ENCODE measurements at regions not wholly inside any gene's neighbourhood (a gene's known extent, or its start where the extent isn't known, plus 50 kb on each side); places are given as distances from the start of the nearest gene placed in this dataset.

DNA sequence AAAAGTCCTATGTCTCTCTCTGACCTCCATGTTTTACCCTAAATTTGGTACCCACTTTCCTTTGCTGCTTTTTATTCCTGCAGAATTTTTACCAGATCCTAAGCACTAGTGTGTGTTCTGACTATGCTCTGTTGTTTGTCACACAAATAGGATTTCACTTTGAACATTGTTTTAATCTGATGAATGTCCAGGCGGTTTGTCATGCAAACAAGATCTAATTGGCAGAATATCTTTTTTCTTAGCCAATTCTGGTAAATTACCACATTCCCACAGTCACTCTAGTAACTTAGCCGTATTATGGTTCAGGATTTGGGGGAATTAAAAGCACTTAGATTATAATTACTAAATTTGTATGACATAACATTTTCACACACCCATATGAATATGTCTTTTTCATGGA, 557.2 kb upstream of the BOD1L1 start (continued):
- TF ChIP-seq, protein P1, sequence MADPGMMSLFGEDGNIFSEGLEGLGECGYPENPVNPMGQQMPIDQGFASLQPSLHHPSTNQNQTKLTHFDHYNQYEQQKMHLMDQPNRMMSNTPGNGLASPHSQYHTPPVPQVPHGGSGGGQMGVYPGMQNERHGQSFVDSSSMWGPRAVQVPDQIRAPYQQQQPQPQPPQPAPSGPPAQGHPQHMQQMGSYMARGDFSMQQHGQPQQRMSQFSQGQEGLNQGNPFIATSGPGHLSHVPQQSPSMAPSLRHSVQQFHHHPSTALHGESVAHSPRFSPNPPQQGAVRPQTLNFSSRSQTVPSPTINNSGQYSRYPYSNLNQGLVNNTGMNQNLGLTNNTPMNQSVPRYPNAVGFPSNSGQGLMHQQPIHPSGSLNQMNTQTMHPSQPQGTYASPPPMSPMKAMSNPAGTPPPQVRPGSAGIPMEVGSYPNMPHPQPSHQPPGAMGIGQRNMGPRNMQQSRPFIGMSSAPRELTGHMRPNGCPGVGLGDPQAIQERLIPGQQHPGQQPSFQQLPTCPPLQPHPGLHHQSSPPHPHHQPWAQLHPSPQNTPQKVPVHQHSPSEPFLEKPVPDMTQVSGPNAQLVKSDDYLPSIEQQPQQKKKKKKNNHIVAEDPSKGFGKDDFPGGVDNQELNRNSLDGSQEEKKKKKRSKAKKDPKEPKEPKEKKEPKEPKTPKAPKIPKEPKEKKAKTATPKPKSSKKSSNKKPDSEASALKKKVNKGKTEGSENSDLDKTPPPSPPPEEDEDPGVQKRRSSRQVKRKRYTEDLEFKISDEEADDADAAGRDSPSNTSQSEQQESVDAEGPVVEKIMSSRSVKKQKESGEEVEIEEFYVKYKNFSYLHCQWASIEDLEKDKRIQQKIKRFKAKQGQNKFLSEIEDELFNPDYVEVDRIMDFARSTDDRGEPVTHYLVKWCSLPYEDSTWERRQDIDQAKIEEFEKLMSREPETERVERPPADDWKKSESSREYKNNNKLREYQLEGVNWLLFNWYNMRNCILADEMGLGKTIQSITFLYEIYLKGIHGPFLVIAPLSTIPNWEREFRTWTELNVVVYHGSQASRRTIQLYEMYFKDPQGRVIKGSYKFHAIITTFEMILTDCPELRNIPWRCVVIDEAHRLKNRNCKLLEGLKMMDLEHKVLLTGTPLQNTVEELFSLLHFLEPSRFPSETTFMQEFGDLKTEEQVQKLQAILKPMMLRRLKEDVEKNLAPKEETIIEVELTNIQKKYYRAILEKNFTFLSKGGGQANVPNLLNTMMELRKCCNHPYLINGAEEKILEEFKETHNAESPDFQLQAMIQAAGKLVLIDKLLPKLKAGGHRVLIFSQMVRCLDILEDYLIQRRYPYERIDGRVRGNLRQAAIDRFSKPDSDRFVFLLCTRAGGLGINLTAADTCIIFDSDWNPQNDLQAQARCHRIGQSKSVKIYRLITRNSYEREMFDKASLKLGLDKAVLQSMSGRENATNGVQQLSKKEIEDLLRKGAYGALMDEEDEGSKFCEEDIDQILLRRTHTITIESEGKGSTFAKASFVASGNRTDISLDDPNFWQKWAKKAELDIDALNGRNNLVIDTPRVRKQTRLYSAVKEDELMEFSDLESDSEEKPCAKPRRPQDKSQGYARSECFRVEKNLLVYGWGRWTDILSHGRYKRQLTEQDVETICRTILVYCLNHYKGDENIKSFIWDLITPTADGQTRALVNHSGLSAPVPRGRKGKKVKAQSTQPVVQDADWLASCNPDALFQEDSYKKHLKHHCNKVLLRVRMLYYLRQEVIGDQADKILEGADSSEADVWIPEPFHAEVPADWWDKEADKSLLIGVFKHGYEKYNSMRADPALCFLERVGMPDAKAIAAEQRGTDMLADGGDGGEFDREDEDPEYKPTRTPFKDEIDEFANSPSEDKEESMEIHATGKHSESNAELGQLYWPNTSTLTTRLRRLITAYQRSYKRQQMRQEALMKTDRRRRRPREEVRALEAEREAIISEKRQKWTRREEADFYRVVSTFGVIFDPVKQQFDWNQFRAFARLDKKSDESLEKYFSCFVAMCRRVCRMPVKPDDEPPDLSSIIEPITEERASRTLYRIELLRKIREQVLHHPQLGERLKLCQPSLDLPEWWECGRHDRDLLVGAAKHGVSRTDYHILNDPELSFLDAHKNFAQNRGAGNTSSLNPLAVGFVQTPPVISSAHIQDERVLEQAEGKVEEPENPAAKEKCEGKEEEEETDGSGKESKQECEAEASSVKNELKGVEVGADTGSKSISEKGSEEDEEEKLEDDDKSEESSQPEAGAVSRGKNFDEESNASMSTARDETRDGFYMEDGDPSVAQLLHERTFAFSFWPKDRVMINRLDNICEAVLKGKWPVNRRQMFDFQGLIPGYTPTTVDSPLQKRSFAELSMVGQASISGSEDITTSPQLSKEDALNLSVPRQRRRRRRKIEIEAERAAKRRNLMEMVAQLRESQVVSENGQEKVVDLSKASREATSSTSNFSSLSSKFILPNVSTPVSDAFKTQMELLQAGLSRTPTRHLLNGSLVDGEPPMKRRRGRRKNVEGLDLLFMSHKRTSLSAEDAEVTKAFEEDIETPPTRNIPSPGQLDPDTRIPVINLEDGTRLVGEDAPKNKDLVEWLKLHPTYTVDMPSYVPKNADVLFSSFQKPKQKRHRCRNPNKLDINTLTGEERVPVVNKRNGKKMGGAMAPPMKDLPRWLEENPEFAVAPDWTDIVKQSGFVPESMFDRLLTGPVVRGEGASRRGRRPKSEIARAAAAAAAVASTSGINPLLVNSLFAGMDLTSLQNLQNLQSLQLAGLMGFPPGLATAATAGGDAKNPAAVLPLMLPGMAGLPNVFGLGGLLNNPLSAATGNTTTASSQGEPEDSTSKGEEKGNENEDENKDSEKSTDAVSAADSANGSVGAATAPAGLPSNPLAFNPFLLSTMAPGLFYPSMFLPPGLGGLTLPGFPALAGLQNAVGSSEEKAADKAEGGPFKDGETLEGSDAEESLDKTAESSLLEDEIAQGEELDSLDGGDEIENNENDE (IDR thresholded peaks at IDR 0.05; ENCODE audit: insufficient replicate concordance, low read length), result no peak

All from H1 (cell line).